Activated CD4-positive, alpha-beta T cell treated with anti-CD3 and anti-CD28 coated beads for 48 hours (primary cell): ENCODE measurements at regions not wholly inside any gene's neighbourhood (a gene's known extent, or its start where the extent isn't known, plus 50 kb on each side); places are given as distances from the start of the nearest gene placed in this dataset.

Source experiments
- DNase-seq: peaks from one replicate; pipeline ENCODE4 v3.0.0-alpha.2; 2020

DNA sequence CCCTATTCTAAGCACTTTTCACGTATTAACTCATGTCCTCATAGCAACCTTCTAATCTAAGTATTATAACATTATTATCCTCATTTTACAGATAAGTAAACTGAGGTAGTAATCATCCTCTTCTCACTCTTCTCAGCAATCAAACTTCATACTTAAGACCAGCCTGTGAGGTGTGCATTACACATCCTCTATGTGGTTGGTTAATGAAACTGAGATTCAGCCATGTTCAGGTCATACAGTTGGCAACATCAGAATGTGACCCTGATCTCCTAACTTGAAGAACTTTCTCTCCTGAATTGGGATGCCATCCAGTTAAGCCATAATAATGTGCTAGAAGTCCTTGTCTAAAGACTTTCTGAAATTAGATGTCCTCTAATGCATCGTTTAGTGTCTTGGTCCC, 275.1 kb upstream of the ANKRD55 start:
- DNase-seq, result no peak

DNA sequence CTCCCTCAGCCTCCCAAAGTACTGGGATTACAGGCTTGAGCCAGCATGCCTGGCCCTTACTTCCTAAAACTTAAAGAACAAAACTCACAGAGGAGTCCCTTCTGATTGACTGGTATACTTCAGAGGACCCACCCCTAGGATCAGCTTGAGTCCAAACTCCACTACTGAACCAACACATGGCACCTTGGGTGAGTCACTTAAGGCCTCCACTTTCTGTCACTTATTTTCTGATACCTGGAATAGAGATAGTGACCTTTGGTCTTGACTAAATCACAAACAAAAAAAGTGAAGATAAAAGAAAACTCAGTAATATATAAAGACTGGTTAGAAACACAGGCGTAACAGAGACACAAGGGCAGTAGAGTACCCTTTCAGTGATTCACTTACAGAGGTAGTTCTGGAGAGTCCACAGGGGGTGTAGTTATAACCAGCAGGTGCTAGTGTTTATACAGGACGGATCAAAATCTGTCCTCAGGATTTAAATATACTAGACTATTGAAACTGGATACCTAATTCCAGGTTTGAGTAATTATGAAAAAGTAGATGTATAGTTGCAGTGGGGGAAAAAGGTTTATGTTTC, 274.3 kb upstream of the ANKRD55 start:
- DNase-seq, result no peak

DNA sequence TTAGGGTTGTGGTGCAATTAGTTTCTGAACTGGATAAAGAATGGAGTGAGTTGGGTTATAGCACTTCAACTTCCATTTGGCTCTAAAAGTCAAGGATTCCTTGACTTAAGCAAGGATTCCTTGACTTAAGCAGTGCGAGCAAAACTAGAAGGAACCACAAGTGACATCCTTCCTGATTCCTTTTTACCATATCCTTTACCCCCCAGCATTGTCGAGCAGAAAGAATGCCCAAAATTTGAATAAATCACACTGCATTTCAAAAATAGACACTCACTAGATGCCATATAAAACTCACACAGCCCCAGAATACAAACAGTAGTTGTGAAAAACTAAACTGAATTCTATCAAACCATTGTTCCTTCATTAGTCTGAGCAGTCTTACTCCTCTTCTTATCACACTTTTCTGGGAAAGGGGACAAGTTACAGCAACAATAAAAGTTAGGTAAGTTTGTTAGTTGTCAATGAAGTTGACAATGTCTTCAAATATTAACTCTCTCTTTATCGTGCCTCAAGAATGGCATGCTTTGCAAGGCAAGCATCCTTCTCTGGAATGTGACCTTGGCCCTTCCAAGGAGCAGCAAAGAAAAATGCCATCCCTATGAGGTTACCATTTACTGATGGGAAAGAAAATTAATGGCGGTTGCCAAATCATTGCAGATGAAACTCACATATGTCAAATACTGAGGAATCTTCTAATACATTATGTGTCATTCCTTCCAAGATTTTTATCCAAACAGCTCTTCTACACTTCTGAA, 273.3 kb upstream of the ANKRD55 start:
- DNase-seq, result no peak

DNA sequence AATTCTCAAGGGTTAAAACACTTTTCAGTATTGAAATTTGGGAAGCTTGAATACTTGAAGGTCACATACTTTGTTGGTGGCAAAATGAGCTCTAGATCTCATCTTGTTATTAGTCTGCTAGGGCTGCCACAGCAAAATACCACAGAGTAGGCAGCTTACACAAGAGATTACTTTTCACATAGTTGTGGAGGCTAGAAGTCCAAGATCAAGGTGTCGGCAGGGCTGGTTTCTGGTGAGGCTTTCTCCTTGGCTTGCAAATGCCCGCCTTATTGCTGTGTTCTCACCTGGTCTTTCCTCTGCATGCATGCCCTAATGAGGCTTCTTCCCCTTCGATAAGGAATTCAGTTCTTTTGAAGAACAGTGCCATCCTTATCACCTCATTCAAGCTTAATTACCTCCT, 270.8 kb upstream of the ANKRD55 start:
- no peak for DNase-seq

DNA sequence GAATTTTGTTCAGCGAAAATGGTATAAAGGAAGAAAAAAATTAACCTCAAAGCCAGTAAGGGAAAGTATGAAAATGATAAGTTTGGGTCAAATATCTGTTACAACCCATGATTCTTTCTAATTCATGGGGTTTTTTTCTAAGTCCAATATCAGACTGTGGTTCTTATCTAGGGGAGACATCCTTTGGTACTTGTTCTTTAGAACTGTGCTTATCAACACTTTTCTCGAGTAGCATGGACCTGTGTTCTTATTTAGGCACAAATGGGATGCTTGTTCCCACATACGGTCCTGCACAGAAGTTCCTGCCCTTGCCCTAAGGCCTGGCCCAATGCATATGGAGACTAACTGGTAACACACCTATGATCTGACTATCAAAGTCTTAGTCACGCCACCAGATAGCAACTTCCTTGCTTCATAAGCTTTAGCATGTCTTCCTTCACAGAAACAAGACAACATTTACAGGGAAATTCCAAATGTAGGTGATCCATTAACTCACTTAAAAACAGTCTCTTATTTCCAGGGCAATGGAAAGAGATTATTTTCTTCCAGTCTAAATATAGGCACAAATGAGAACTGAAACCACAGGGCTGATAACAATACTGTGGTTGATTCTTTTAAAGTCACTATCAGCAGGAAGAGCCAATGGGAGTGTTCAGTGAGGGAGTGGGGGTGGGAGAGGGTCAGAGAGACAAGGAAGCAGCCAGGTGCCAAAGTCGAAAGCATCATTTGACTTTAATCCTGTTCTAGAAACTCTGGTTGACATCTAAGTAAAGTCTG, 268.8 kb upstream of the ANKRD55 start:
- no peak for DNase-seq

DNA sequence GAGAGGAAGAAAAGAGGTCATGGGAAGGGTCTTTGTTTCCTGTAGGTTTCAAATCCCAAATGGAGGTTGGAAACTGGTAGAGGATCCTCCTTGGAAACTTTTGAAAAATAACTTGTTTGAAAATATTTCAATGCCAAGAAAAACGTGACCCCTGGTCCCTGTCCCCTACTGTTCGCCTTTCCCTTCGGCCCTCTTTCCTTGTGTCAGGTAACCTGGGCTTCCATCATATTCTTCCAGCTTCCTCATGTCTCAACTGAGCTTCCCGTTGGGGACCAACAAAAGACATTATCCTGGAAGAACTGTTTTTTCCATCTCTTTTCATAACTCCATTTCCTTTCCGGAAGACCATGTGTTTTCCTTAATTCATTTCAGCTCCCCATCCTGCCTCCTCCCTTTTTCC, 266.8 kb upstream of the ANKRD55 start:
- DNase-seq, result no peak

DNA sequence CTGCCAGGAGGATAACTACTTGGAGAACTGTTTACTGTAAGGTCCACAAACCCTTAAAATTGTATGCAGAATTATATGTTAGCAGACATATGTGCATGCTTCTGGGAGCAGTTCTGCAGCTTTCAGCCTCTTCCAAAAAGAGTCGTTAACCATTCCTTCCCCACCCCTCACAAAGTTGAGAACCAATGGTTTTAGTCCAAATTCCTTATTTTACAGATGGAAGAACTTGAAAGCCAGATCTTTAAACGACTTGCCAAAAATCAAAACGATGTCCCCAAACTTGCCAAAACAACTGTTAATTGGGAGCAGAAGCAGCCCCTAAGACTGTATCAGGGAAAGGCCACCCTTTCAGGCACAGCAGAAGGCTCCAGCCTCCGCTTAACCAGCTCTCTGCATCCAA, 266.4 kb upstream of the ANKRD55 start:
- no peak for DNase-seq

DNA sequence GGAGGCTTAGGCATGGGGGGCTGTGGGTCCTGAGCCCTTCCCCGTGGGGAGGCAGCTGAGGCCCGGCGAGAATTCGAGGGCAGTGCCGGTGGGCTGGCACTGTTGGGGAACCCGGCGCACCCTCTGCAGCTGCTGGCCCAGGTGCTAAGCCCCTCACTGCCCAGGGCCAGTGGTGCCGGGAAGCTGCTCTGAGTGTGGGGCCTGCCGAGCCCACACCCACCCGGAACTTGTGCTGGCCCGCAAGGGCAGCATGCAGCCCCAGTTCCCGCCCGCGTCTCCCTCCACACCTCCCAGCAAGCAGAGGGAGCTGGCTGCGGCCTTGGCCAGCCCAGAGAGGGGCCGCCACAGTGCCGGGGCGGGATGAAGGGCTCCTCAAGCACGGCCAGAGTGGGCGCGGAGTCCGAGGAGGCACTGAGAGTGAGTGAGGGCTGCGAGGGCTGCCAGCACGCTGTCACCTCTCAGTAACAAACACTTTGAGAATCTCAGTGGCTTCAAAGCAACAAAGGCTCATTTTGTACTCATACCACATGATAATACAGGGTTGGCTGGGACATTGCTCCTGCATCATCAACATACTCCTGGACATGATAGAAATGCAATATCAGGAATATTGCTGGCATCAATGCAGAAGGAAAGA, 265.7 kb upstream of the ANKRD55 start:
- no peak for DNase-seq

DNA sequence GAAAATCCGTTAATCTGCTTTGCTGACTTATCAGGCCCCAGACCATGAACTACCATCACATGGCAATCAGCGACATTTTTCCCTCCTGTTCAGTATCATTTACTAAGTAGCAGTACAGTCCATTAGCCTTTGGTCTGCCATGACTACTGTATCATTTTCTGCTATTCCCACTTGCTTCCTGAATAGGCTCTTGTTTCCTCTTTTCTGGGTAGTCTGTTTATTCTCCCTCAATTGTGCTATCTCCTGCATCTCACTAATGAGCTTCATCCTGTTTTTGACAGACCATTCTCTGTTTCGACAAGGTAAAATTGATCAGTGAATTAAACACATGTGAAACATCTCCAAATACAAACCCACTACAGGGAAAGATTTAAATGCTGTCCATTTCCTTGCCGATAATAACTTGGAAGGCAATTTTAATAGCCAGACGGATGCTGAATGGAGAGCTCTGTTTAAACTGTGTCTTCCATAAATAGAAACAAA, 263.5 kb upstream of the ANKRD55 start:
- DNase-seq, result no peak

DNA sequence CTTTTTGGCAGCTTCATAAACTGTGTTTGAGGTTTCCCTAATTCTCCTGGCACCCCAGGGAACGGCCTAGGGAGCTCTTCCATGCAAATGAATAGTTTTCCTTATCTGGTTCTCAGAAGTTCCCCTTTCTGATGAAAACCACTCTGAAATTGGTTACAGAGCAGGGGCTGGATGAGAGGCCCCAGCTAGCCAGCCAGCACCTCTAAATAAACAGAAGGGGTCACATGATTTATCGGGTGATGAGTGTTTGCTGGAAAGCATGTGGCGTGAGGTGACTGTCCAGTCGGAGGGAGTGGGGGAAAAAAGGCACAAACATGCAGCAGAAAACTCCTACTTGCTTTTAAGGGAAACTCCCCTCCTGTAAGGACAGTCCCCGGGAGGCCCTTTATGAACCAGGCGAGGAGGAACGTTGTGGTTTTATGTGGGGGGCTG, 261.2 kb upstream of the ANKRD55 start:
- DNase-seq, result no peak

DNA sequence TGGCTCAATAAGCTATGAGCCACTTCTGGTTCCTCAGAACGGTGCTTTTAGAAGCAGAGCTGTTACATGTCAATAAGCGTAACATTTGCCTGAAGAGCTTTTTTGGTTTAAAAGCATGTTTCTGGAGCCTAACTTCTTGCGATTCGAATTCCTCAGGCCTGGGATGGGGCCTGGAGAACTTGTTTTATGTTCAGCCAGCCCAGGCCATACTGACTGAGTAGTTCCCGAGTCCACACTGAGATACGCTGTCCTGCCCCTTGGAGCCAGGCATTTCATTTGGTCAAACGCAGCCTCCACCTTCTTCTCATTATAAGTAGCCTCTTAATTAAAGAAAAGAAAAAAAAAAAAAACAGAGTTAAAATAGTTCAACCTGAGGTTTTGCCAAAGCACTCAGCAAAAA, 260.6 kb upstream of the ANKRD55 start:
- DNase-seq, result no peak

DNA sequence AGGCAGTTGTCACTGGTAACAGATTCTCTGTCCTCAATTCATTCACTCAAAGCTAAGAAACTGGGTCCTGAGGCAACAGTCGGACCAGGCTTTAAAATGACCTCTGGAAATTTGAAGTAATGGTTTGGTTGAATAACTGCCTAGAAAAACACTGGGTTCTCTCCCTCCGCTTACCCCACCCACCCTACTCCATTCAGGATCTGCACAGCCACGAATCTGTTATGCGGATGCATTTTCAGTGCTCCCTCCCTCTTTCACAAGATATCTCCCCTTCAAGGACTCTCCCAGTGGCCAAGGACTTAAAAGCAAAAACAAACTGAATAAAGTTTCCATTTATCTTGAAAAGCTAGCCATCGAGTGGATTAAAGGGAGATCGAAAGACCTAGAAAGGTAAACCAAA, 260.2 kb upstream of the ANKRD55 start:
- no peak for DNase-seq

DNA sequence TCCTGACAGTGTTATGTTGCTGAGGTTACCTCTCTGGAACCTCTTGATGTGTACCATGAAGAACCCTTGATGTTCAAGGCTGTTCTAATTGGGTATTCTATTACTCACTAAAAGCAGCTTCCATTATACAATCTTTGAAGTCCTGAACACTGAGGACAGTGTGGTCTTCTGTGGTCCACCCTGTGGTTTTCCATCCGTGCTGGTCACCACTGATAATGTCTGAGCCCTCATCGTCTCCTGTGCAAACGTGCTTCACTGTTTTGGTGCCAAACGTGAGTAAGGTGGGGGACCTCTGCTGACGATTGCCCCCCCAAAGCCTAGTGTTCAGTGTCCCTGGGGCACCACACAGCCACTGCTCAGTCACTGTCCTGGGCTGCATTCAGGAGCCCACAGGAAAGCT, 259.7 kb upstream of the ANKRD55 start:
- DNase-seq, result no peak

DNA sequence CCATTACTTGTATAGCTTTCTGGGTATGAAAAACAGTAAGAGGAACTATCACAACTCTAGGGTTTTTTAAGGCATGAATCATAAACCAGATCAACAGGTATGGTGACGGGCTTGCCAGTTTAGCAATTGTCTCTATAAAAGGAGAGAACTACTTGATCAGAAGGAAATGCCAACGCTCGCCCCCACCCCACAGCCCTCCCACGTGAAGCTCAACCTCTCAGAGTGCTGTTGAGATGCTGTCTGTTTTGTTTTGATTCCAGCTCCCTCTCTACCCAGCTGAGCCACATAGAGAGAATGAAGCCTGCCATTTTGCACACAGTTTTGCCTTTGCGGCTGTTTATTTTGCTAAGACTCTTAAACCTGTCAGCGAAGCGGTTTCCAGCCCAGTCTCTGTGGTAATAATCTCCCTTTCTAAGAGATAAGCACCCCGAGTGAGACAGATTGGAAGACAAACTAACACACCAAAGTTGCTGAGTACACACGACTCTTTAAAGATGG, 257.9 kb upstream of the ANKRD55 start:
- DNase-seq, result peak; percentile 70

DNA sequence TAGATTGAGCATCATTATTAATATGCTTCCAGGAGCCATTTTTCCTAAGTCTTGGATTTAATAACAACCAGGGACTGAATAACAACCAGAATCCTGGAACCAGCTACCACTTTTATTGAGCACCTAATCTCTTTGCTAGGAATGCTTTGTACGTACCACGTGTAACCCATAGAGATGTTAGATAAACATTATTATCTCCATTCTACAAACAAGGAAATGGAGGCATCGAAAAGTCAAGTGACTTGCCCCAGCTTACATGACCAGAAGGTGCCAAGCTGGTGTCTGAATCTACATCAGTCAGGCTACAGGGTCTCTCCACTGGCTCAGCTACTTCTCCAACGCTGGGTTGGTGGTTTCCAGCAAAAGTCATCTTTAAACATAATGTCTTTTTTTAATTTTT, 256.1 kb upstream of the ANKRD55 start:
- no peak for DNase-seq

DNA sequence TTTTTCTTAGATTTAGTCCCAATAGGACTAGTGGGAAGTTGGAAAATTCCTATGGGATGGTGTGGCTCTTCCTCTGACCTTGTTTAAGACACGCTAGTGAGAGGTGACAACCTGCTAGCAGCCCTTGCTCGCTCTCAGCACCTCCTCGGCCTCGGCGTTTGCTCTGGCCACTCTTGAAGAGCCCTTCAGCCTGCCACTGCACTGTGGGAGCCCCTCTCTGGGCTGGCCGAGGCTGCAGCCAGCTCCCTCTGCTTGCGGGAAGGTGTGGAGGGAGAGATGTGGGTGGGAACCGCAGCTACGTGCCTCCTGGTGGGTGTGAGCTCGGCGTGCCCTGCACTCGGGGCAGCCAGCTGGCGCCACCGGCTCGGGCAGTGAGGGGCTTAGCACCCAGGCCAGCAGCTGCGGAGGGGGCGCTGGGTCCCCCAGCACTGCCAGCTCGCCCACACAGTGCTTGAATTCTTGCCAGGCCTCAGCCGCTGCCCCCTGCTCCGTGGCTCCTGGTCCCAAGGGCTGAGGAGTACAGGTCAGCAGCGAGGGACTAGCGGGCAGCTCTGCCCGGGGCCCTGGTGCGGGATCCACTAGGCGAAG, 254.5 kb upstream of the ANKRD55 start:
- DNase-seq, result no peak

DNA sequence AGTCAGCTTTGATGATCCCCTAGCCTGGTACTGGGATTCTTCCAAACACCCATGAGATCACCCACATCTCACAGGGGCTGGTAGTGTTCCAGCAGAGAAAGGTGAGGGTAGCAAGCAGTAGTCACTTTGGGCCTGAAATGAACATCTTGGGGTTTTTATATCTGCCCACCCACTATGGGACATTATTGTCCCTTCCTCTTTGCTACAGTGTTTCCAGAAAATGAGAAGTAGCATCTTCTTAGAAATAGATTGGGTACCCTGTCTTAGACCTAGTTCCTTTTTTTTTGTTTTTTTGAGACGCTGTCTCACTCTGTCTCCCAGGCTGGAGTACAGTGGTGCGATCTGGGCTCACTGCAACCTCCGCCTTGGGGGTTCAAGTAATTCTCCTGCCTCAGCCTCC, 249.2 kb upstream of the ANKRD55 start:
- no peak for DNase-seq

DNA sequence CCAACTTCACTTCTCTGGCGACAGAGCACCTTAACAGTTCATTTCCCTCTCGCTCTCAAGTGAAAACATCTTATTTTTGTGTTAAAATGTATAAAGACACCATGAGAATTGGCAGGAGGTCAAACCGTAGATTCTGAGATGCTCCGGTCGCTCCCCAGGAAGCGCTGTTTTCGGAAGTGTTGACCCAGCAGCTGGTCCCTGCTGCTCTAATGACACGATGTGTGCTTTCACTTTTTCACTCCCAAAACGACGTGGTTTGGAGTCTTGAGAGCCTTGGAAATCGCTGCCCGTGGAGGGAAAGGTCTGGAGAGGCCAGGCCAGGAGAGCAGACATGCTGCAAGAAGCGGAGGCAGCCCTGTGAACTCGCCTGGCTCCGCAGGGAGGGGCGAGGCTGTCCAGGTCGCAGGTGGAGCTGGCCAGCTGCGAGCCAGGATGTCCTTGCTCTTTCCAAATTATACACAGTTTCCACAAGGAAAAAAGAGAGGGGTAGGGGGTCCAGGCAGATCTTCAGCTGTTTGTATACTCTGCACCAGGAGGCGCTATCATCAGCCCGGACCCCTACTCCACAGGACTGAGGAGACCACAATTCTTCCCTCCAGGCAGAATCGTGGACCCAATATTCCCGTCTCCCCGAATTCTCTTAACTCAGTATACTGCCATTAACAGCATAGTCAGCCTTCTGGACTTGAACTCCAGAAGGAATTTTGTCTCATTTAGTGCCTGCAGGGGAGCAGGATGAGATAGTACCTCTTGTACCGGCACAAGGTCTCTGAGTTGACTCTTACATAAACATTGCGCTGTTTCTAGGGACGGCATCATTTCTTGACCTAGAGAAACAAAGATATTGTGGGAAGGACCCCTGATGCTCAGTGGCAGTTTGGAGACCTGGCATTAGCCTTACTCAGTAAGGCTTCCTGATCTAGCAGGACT, 248.6 kb upstream of the ANKRD55 start:
- DNase-seq, result peak; percentile 34

DNA sequence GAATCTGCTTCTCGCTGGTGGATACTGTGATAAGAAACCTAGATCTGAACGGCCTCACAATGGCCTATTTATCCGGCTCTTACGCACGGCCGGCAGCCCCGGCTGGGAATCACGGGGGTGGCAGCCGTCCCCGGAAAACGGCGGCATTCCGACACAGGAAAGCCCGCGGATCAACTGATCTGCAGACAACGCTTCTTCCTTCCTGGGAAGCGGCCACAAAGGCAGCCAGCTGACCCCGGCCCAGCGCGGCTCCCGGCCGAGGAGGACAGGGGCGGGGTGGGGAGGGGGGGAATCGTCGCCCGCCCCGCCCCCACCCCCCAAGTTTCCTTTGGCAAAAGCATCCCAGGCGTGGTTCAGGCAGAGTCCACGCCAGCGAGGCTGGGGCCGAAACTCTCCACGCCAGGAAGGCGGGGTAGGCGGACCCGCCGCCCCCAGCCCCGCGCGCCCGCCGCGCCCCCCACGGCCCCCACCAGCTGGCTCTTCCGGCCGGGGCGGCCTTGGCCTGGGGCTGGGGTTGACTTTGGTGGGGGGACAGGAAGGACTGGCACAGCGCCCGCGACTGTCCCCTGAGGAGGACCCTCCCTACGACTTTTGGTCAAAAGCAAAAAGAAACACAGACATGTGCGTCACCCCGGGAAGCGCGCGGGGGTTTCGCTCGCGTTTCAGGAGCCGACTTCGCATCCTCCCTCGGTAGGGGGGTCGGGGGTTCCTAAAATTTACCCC, 247.7 kb upstream of the ANKRD55 start:
- DNase-seq, result peak; percentile 28

DNA sequence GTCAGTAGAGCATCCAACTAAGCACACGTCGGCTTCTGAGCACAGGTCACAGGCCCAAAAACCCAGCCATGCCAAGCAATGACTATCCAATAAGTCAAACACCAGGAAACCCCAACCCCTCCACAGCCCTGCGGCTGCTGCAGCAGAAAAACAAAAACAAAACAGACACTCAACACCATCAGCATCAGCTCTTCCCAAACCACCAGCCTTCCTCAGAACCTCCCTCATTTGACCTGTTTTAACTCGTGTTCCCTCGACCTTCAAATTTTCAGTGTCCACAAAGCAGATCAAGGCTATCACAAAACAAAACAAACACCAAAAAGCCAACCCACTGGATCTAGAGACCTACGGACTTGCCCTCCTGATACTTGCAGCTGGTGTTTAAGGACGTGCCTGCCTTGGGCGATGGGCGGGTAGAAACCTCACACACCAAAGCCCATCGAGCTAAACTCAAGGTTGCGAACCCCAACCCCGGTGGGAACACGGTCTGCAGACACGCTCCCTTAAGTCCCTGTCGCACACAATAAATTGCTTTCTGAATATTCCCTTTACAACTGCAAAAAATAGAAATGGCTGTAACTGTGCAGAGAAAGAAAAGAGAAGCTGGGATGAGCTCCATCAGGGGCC, 247.1 kb upstream of the ANKRD55 start:
- DNase-seq, result peak; percentile 42

DNA sequence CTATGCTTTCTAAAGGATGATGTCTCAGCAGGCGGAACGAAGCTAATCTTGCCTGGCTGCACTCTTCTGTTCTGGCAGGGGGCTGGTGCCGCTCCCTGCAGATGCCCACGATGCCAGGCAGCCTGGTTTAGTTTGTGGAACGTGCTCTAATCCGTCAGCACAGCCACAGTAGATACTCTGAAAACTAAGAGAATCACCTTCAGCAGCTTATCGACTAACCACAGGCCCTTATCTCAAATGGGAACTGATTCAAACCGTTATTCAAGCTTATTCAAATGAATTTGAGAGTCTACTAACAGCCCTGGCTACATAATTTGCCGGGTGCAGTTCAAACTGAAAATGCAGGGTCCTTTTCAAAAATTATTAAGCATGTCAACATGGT, 246.6 kb upstream of the ANKRD55 start:
- peak; percentile 26 for DNase-seq
